NAMALWA (cell line): ENCODE measurements at regions not wholly inside any gene's neighbourhood (a gene's known extent, or its start where the extent isn't known, plus 50 kb on each side); places are given as distances from the start of the nearest gene placed in this dataset.
A peak's percentile ranks its signal among the peaks of the same experiment; 100 is the strongest.
"Not testable (repeated sequence)": the region's sequence is repeated elsewhere in the genome, so short reads cannot be mapped to it uniquely, and the experiment has no call there.

Experiments
- DNase-seq: peaks from one replicate; pipeline ENCODE4 v3.0.0-alpha.2; 2015; ENCODE audit warnings: low spot score

GRCh38 chr4:122100508-122100907, 51.6 kb upstream of the BLTP1 start:
- DNase-seq, result no peak

DNA sequence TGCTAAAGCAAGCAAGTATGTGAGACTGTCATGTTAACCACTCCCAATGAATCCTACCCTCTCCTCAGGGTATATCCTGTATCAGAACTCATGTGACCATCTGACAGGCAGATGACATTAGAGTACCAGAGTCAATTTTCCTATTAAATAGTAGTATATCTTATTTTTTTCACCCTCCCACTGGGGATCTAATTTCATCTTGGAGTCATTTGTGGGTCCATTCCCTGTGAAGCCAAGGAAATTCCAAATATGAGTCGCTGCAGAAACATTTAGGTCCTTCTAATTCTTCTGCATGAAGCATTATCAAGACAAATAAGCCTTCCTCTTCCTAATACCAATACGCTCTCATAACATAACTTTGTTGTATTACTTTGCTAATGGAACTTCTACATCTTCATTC, 52.2 kb upstream of the BLTP1 start:
- DNase-seq, result no peak

- no peak for DNase-seq
Observed at GRCh38 chr4:122091836-122092405, 60.2 kb upstream of the BLTP1 start.

- no peak for DNase-seq
Observed at GRCh38 chr4:122091397-122091796, 60.7 kb upstream of the BLTP1 start.

GRCh38 chr4:122090989-122091388, 61.1 kb upstream of the BLTP1 start:
- DNase-seq, result no peak

DNA sequence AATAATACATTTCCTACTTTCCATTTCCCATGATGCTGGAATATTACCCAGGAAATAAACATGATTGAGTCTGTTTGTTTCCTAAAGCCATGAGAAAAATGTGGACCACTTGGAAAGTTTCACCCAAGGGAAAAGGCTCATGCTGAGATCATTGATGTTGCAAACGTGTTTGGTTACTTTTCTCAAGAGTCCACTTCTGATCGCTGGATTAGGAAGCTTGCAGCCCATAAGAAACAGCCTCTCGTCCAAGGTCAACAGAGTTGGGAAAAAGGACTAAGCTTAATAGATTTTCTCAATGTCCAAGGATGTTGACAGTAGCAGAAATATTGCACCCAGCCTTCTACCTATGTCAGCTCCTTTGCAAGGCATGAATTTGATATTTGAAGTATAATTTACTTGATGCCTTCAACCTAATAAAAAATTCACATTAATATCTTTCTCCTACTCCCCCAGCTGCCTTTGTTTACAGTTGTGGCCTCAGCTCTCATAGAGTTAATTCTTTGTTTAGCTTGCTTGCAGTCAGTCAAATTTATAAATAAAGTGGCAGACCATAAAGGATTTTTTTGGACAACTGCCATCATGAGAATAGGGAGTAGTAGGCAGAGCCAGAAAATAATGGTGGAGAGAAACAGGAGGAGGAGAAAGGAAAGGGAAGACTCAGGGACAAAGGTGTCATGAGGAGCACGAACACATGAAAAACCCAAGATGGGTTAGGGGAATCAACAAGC, 65.6 kb upstream of the BLTP1 start:
- DNase-seq, result no peak

GRCh38 chr4:122083989-122084388, 68.1 kb upstream of the BLTP1 start:
- DNase-seq, result no peak

DNA sequence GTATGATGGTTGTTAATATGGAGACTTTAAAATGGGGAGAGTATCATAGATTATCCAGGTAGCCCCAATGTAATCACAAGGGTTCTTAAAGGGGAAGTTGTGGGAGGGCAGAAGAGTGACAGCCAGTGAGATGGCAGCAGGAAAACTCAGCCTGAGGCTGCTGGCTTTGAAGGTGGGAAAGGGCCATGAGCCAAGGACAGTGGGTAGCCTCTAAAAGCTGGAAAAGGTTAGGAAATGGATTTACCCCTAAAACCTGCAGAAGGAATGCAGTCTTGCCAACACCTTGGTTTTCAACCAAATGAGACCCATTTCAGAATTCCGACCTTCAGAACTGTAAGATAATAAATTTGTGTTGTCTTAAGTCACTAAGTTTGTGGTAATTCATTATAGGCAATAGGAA, 68.8 kb upstream of the BLTP1 start:
- no peak for DNase-seq

GRCh38 chr4:122082661-122083060, 69.5 kb upstream of the BLTP1 start:
- DNase-seq, result no peak

- not testable (repeated sequence) for DNase-seq
Observed at GRCh38 chr4:122077653-122078052, 74.5 kb upstream of the BLTP1 start.

DNA sequence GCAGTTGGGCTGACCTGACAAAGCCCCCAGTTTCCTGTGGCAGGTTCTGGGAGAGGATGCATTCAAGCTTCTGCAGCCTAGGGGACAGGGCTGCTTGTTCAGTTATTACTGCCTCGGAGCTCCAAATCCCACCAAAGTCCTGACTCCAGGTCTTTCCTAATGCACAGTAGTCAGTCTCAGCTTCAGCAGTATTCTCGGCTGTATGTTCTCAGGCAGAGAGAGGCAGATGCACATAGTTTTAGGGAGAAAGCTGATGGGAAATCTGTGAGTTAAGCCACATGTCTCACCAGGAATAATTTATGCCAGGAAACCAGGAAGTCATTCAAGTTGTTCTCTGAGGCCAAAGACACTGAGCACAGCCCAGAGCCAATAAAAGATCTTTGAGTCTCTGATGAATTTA, 75.3 kb upstream of the BLTP1 start:
- DNase-seq, result not testable (repeated sequence)

GRCh38 chr4:122073615-122074014, 78.5 kb upstream of the BLTP1 start:
- no peak for DNase-seq

DNA sequence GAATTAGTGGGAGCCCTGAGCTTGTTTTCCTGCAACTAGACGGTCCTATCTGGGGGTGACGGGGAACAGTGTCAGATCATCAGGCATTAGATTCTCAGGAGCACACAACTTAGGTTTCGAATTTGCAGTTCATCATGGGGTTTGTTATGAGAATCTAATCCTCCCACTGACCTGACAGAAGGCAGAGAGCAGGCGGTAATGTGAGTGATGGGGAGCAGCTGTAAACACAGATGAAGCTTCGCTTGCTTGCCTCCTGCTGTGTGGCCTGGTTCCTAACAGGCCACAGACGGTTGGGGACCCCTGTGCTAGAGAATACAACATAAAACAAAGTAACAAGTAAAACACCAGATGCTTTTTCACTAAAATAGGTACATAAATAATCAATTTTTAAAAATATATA, 86.2 kb upstream of the BLTP1 start:
- DNase-seq, result no peak

DNA sequence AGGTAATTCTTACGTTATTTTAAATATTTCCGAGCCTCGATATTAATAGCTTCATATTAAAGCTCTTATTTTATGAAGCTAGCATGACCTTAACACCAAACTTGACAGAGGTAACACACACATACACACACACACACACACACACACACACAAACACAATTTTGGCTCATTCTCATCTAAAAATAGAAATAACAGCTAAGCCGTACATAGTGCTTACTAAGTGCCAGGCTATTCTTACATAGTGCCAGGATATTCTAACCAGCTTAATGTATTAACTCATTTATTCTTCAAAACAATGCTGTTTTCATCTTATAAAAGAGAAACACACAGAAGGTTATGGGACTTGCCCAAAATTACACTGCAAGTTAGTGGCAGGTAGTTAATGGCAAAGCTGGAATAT, 87.0 kb upstream of the BLTP1 start:
- DNase-seq, result no peak

DNA sequence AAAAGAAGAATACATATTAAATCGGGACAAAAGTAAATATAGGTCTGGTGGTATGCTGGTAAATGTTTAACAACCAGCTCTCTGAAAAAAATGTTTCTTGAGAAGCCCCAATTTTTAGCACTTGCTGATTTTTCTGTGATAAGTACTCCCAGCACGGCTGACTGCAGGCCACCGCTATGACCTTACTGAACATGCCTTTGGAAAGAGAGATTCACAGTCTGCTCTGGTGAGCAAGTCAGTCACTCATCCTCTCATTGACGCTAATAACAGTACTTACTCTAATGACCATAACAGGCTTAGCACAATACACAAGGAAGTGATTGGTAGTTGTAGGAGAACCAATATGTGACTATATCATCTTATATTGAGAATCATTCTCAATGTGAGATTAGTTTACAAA, 98.9 kb upstream of the BLTP1 start:
- DNase-seq, result no peak

GRCh38 chr4:122052677-122053076, 99.5 kb upstream of the BLTP1 start:
- DNase-seq, result no peak

- no peak for DNase-seq
Observed at GRCh38 chr4:122050841-122051240, 99.0 kb upstream of the TRPC3 start.

- DNase-seq, result no peak
Observed at GRCh38 chr4:122047456-122048425, 95.9 kb upstream of the TRPC3 start.

DNA sequence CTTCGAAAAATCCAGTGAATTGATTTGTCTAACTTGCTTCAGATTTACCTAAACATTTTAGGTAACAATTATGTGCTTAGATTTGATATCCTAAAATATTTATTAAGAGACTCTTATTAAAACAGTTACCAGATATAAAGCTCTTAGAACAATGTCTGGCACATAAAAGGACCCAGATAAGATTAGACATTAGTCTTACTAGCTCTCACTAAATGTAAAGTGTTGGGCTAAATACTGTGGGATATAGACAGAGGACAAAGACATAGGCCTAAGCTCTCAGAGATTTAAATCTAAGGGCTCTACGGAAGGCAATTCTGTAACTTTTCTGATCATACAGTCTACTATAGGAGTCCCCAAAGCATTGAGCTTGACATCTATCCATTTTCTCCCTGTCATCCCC, 94.4 kb upstream of the TRPC3 start:
- DNase-seq, result no peak

DNA sequence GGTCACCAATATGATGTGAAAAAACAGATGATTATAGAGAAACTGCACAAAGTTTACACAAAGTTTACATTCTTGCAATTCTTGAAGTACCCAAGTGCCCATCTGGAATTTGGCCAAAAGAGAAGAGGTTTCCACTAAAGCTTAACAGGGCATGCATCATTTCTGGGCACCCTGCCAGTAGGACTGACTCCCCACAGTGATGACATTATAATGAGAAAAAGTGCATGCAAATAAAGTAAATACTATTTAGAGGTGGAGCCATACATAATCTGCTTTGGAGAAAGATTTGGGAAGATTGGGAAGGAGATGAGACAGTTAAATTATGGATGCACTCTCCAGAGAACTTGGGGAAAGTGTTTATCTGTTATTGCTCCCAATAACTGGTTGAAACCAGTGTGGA, 93.7 kb upstream of the TRPC3 start:
- DNase-seq, result peak; percentile 47

DNA sequence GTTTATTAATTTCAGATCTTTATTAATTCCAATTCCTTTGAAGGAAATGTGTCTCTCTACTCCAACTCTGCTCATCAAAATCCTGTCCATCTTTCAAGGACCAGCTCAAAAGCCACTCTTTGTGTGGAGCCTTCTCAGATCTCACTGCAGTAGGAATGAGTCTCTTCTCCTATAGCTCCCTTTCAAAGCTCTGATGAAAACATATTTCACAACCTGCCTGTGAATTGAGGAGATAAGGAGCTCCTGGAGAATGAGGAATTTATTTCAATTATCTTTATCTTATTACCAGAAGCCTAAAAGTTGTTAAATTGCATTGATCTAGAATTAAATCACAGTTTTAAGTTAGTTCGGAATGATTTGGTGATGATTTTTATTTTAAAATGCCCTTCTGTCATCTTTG, 92.6 kb upstream of the TRPC3 start:
- no peak for DNase-seq

DNA sequence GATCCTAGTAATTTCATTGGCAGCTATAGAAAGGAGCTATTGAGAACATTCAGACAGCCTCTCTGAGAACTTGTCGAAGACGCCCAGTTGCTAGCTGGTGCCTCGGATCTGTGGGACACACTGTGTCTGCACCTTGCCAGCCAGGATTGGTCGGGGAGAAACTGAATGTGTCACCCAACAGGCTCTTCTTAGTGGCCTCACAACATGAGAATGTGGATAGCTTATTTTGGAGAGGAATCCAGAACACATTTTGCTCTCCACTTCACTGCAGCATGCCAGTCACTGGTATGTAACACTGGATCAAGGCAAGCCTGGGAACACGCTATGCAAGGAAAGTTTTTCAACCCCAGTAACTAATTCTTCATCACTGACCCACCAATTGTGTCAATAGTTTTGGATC, 89.5 kb upstream of the TRPC3 start:
- no peak for DNase-seq

DNA sequence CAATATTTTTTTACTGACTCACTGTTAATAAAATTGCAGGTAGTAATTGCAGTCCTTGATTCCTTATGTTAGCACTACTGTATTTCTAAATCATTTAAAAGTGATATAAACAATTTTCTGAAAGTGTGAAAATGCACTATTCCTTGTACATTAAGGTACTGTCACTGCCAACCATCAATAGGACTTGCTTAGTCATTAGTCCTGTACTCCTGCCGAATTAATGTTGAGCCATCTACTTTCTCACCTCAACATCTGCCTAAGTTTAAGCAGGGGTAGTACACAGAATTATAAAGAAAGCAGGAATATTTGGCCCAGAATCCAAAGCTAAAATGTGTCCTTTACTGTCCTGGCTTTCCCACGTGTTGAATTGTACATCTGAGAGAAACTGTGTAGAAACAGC, 87.0 kb upstream of the TRPC3 start:
- DNase-seq, result no peak
